ENCODE measurements at regions not wholly inside any gene's neighbourhood (a gene's known extent, or its start where the extent isn't known, plus 50 kb on each side); places are given as distances from the start of the nearest gene placed in this dataset.

- TF ChIP-seq CTCF (conservative IDR thresholded peaks at IDR 0.05 in 1 of 2, IDR thresholded peaks at IDR 0.05 in 1 of 2; ENCODE audit: extremely low read depth in 1 of 2, insufficient read depth in 1 of 2, low read depth in 1 of 2, low read length in 2 of 2) = no peak
- no peak for TF ChIP-seq EZH2 (IDR thresholded peaks at IDR 0.05; ENCODE audit: borderline replicate concordance, low read length)
Measured at GRCh38 chr7:26594553-26594952, 269.8 kb downstream of the SKAP2 start.
